ENCODE measurements at regions not wholly inside any gene's neighbourhood (a gene's known extent, or its start where the extent isn't known, plus 50 kb on each side); places are given as distances from the start of the nearest gene placed in this dataset.

DNA sequence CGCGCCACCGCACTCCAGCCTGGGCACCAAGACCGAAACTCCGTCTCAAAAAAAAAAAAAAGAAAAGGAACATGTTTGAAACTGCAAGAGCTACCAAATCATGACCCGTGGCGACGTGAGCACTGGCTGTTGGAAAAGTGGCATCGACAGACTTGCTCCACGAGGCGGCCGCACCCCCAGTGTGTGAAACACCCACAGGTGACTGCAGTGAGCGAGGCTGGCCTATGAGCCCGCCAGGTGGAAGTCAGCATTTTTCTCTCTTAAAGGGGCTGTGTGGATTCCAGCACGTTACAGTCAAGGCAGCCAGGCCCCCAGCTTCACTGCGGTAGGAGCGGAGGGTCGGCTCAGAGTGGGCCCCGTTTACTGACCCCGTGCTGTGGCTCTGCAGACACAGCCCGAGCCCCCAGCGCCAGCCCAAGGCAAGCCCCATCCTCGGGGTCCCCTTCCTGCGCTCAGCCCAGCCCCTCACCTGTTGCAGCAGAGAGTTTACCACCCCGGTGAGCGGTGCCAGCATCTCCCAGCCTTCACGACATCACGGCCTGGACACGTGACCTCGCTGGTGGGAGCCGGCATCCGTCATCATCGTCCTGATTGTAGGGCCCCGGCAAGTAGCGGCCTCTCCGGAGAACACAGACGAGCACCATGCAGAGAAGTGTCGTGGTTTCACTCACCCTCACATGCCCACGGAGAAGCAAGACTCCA, 54.3 kb upstream of the FBRSL1 start:
- no peak for DNase-seq (ENCODE audit: extremely low spot score, unreplicated experiment)
- no peaks in the 10 kb centered on the region for H3K36me3 Mint-ChIP-seq (ENCODE audit: unreplicated experiment)
- H3K27me3 Mint-ChIP-seq (ENCODE audit: unreplicated experiment), result peaks cover 32% of the 10 kb centered on the region
- H3K9me3 Mint-ChIP-seq (ENCODE audit: unreplicated experiment), result no peaks in the 10 kb centered on the region
- H3K4me3 Mint-ChIP-seq (ENCODE audit: unreplicated experiment), result no peak overlapping the region
- TF ChIP-seq, protein P1, sequence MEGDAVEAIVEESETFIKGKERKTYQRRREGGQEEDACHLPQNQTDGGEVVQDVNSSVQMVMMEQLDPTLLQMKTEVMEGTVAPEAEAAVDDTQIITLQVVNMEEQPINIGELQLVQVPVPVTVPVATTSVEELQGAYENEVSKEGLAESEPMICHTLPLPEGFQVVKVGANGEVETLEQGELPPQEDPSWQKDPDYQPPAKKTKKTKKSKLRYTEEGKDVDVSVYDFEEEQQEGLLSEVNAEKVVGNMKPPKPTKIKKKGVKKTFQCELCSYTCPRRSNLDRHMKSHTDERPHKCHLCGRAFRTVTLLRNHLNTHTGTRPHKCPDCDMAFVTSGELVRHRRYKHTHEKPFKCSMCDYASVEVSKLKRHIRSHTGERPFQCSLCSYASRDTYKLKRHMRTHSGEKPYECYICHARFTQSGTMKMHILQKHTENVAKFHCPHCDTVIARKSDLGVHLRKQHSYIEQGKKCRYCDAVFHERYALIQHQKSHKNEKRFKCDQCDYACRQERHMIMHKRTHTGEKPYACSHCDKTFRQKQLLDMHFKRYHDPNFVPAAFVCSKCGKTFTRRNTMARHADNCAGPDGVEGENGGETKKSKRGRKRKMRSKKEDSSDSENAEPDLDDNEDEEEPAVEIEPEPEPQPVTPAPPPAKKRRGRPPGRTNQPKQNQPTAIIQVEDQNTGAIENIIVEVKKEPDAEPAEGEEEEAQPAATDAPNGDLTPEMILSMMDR (IDR thresholded peaks at IDR 0.05), result no peak
- H3K27ac Mint-ChIP-seq (ENCODE audit: unreplicated experiment), result no peak overlapping the region
- no peaks in the 10 kb centered on the region for H3K4me1 Mint-ChIP-seq (ENCODE audit: unreplicated experiment)

GRCh38 chr12:132433641-132434395, 56.1 kb upstream of the FBRSL1 start:
- H3K36me3 Mint-ChIP-seq (ENCODE audit: unreplicated experiment), result no peaks in the 10 kb centered on the region
- H3K27me3 Mint-ChIP-seq (ENCODE audit: unreplicated experiment), result peaks cover 32% of the 10 kb centered on the region
- peaks cover 15% of the 10 kb centered on the region for H3K4me1 Mint-ChIP-seq (ENCODE audit: unreplicated experiment)
- no peaks in the 10 kb centered on the region for H3K9me3 Mint-ChIP-seq (ENCODE audit: unreplicated experiment)
- H3K27ac Mint-ChIP-seq (ENCODE audit: unreplicated experiment), result no peak overlapping the region
- TF ChIP-seq, protein P1 (IDR thresholded peaks at IDR 0.05), result no peak
- no peak for DNase-seq (ENCODE audit: extremely low spot score, unreplicated experiment)
- no peak overlapping the region for H3K4me3 Mint-ChIP-seq (ENCODE audit: unreplicated experiment)

DNA sequence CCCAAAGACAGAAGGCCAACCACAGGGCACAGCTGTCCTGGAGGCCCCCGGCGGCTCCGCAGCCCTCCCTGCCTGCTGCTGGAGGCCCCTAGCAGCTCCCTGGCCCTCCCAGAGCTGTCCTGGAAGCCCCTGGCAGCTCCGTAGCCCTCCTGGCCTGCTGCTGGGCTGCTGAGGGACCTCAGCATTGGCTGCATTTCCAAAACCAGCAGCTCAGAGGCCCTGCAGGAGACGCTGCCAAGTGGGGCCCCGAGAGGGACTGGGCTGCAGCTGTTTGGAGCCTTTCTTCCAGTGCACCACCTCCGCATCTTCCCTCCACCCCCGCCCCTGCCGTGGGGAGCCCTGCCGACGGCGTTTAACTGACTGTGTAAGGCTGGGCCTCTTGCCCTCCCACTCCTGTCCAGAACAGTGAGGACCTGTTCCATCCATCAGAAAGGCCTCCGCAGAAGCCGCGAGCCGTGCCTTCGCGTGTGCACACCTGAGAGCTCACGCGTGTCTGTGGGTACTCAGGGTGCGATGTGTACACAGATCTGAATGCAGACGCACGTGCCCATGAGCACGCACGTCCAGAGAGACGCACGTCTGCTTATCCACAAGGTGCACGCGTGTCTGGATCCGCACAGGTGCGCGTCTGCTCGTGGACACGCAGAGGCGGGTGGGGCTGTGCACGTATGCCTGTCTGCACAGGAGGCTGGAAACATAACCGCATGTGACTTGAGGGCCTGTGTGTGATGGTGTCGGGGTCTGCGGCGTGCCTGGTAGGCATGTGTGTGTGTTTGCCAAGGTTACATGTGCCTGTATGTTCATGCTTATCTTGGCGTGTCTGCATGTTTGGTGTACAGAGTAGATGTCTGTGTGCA, 57.0 kb upstream of the FBRSL1 start:
- H3K27me3 Mint-ChIP-seq (ENCODE audit: unreplicated experiment), result peaks cover 33% of the 10 kb centered on the region

DNA sequence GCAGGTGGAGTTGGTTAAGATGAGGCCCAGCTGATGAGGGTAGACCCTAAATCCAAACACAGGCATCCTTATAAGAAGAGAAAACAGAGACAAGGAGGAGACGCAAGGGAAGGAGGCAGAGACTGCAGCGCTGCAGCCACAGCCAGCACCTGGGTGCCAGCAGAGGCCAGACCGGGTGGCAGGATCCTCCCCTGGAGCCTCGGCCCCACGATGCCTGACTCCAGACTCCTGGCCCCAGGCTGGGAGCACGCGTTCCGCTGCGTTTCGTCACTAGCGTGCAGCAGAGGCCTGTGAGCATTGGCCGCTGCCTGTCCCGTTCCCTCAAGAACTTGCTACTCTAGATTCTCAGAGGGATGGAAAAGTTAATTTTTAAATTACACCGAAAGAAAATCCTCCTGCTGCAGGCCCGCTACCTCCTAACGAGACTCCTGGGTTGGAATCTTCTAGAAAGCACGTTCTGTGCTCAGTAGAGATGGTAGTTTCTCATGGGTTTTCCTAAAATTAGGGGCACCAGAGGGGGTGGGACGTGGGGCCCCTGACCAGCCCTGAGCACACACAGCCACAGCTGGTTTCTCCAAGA, 57.7 kb upstream of the FBRSL1 start:
- H3K4me3 Mint-ChIP-seq (ENCODE audit: unreplicated experiment), result no peak overlapping the region
- H3K9me3 Mint-ChIP-seq (ENCODE audit: unreplicated experiment), result no peaks in the 10 kb centered on the region
- no peak overlapping the region for H3K27ac Mint-ChIP-seq (ENCODE audit: unreplicated experiment)
- H3K36me3 Mint-ChIP-seq (ENCODE audit: unreplicated experiment), result no peaks in the 10 kb centered on the region
- H3K27me3 Mint-ChIP-seq (ENCODE audit: unreplicated experiment), result peaks cover 36% of the 10 kb centered on the region
- peaks cover 18% of the 10 kb centered on the region for H3K4me1 Mint-ChIP-seq (ENCODE audit: unreplicated experiment)
- TF ChIP-seq, protein P1 (IDR thresholded peaks at IDR 0.05), result no peak
- no peak for DNase-seq (ENCODE audit: extremely low spot score, unreplicated experiment)

More for the DNA sequence above, 57.0 kb upstream of the FBRSL1 start:
- Mint-ChIP-seq H3K27ac (ENCODE audit: unreplicated experiment) (no peak overlapping the region), H3K4me1 (ENCODE audit: unreplicated experiment) (peaks cover 18% of the 10 kb centered on the region), H3K9me3 (ENCODE audit: unreplicated experiment) (no peaks in the 10 kb centered on the region), H3K36me3 (ENCODE audit: unreplicated experiment) (no peaks in the 10 kb centered on the region), H3K4me3 (ENCODE audit: unreplicated experiment) (no peak overlapping the region)
- DNase-seq (ENCODE audit: extremely low spot score, unreplicated experiment), result no peak
- TF ChIP-seq, protein P1 (IDR thresholded peaks at IDR 0.05), result no peak
